Panc1 (cell line): ENCODE measurements at regions not wholly inside any gene's neighbourhood (a gene's known extent, or its start where the extent isn't known, plus 50 kb on each side); places are given as distances from the start of the nearest gene placed in this dataset.
"Not testable (repeated sequence)": the region's sequence is repeated elsewhere in the genome, so short reads cannot be mapped to it uniquely, and the experiment has no call there.

Source experiments
- POLR2AphosphoS5 ChIP-seq: IDR thresholded peaks from 2 replicates; pipeline ENCODE4 v1.6.1; 2012; ENCODE audit warnings: mild to moderate bottlenecking, low read depth, low read length, moderate library complexity
- TF ChIP-seq, protein P1 (sequence below): fragments of 450-650 bp; IDR thresholded peaks from 2 replicates; pipeline ENCODE4 v1.5.1; 2017; ENCODE audit warnings: mild to moderate bottlenecking

DNA sequence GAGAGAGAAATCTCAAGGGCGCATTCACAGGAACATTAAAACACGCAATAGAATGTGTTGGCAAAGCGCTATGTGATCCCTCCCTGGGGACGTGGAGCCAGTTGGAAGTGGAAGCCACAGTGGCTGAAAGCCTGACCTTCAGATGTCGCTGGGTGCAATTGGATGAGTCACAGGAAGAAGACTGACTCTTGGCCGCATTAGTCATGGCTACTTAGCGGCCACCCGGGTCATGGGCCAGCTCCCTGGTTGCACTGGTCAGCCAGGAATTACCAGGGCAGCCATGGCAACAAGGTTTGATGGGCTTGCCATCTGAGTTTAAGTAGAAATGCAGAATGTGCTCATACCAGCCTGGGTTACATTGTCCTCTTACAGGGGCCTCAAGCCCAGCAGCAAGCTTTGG is 231.2 kb upstream of the FRG2C start:
- TF ChIP-seq, protein P1, sequence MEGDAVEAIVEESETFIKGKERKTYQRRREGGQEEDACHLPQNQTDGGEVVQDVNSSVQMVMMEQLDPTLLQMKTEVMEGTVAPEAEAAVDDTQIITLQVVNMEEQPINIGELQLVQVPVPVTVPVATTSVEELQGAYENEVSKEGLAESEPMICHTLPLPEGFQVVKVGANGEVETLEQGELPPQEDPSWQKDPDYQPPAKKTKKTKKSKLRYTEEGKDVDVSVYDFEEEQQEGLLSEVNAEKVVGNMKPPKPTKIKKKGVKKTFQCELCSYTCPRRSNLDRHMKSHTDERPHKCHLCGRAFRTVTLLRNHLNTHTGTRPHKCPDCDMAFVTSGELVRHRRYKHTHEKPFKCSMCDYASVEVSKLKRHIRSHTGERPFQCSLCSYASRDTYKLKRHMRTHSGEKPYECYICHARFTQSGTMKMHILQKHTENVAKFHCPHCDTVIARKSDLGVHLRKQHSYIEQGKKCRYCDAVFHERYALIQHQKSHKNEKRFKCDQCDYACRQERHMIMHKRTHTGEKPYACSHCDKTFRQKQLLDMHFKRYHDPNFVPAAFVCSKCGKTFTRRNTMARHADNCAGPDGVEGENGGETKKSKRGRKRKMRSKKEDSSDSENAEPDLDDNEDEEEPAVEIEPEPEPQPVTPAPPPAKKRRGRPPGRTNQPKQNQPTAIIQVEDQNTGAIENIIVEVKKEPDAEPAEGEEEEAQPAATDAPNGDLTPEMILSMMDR = not testable (repeated sequence)
- TF ChIP-seq POLR2AphosphoS5 = not testable (repeated sequence)
